Neutrophil (primary cell): ENCODE measurements at regions not wholly inside any gene's neighbourhood (a gene's known extent, or its start where the extent isn't known, plus 50 kb on each side); places are given as distances from the start of the nearest gene placed in this dataset.

Experiments
- H3K27ac ChIP-seq: fragments of 200-600 bp; sonication (generic); 2 replicates; pipeline ENCODE4 v1.5.1; 2016; ENCODE audit warnings: mild to moderate bottlenecking, moderate library complexity
- H3K27me3 ChIP-seq: fragments of 200-600 bp; sonication (generic); 2 replicates; pipeline ENCODE4 v1.6.0; 2016; ENCODE audit warnings: mild to moderate bottlenecking
- H3K36me3 ChIP-seq: fragments of 200-600 bp; sonication (generic); 2 replicates; pipeline ENCODE4 v1.5.1; 2017
- H3K4me1 ChIP-seq, 2 experiments: fragments of 200-600 bp in 1 of 2; sonication (generic) in 1 of 2; 1 replicate in 1 of 2; 2 replicates in 1 of 2; pipeline versions ENCODE4 v1.5.1 to v1.6.1; 2013 to 2016; ENCODE audit warnings: low read depth in 1 of 2, low read length in 1 of 2, mild to moderate bottlenecking in 1 of 2, moderate library complexity in 1 of 2; ENCODE audit not compliant: control insufficient read depth in 1 of 2, insufficient read depth in 1 of 2
- H3K4me3 ChIP-seq, 2 experiments: fragments of 200-600 bp in 1 of 2; sonication (generic) in 1 of 2; 1 replicate in 1 of 2; 2 replicates in 1 of 2; pipeline ENCODE4 v1.5.1; 2013 to 2016; ENCODE audit warnings: low read depth in 1 of 2, low read length in 1 of 2, mild to moderate bottlenecking in 1 of 2, moderate library complexity in 1 of 2
- H3K9me3 ChIP-seq: fragments of 200-600 bp; sonication (generic); 2 replicates; pipeline ENCODE4 v1.5.1; 2016
- CTCF ChIP-seq: fragments of 200-600 bp; sonication (generic); IDR thresholded peaks from 2 replicates; pipeline ENCODE4 v1.5.1; 2016; ENCODE audit warnings: antibody characterized with exemption

GRCh38 chr6:112822769-112823168 is 475.6 kb downstream of the RFPL4B start:
- no peaks in the 10 kb centered on the region for H3K36me3 ChIP-seq
- no peak for TF ChIP-seq CTCF
- no peak overlapping the region for H3K4me3 ChIP-seq
- H3K4me1 ChIP-seq: no peaks in the 10 kb centered on the region
- no peak overlapping the region for H3K27ac ChIP-seq
- no peaks in the 10 kb centered on the region for H3K27me3 ChIP-seq
- H3K9me3 ChIP-seq: no peaks in the 10 kb centered on the region

GRCh38 chr6:112827793-112828192 is 480.7 kb downstream of the RFPL4B start:
- Histone ChIP-seq H3K27ac (no peak overlapping the region), H3K9me3 (no peaks in the 10 kb centered on the region), H3K4me3 (no peak overlapping the region), H3K27me3 (no peaks in the 10 kb centered on the region), H3K4me1 (no peaks in the 10 kb centered on the region), H3K36me3 (no peaks in the 10 kb centered on the region)
- no peak for TF ChIP-seq CTCF

GRCh38 chr6:112831022-112831421 is 483.9 kb downstream of the RFPL4B start:
- TF ChIP-seq CTCF: no peak
- no peaks in the 10 kb centered on the region for H3K4me1 ChIP-seq
- H3K9me3 ChIP-seq: no peaks in the 10 kb centered on the region
- H3K36me3 ChIP-seq: no peaks in the 10 kb centered on the region
- H3K27ac ChIP-seq: no peak overlapping the region
- no peaks in the 10 kb centered on the region for H3K27me3 ChIP-seq
- H3K4me3 ChIP-seq: no peak overlapping the region

GRCh38 chr6:112833581-112834131 is 486.5 kb downstream of the RFPL4B start:
- no peak for TF ChIP-seq CTCF
- no peaks in the 10 kb centered on the region for H3K4me1 ChIP-seq
- H3K9me3 ChIP-seq: no peaks in the 10 kb centered on the region
- no peaks in the 10 kb centered on the region for H3K36me3 ChIP-seq
- no peak overlapping the region for H3K4me3 ChIP-seq
- H3K27ac ChIP-seq: no peak overlapping the region
- no peaks in the 10 kb centered on the region for H3K27me3 ChIP-seq

GRCh38 chr6:112835078-112835477 is 487.9 kb downstream of the RFPL4B start:
- Histone ChIP-seq H3K4me3 (no peak overlapping the region), H3K27me3 (no peaks in the 10 kb centered on the region), H3K36me3 (no peaks in the 10 kb centered on the region), H3K27ac (no peak overlapping the region), H3K4me1 (no peaks in the 10 kb centered on the region), H3K9me3 (no peaks in the 10 kb centered on the region)
- no peak for TF ChIP-seq CTCF

- Histone ChIP-seq H3K4me1 (no peaks in the 10 kb centered on the region), H3K36me3 (no peaks in the 10 kb centered on the region), H3K27ac (no peak overlapping the region), H3K27me3 (no peaks in the 10 kb centered on the region), H3K9me3 (no peaks in the 10 kb centered on the region), H3K4me3 (no peak overlapping the region)
- TF ChIP-seq CTCF: no peak
Measured at GRCh38 chr6:112839525-112839961, 492.4 kb downstream of the RFPL4B start.
